Type B pancreatic cell (in vitro differentiated cells): ENCODE measurements at regions not wholly inside any gene's neighbourhood (a gene's known extent, or its start where the extent isn't known, plus 50 kb on each side); places are given as distances from the start of the nearest gene placed in this dataset.
"Not testable (repeated sequence)": the region's sequence is repeated elsewhere in the genome, so short reads cannot be mapped to it uniquely, and the experiment has no call there.

Experiments used
- DNase-seq: peaks from one replicate; pipeline ENCODE4 v3.0.0; 2021; ENCODE audit warnings: mixed read lengths; ENCODE audit not compliant: unreplicated experiment; ENCODE audit errors: extremely low spot score
- H3K27ac Mint-ChIP-seq: 2 replicates; pipeline ENCODE4 v1.8.0; 2021; ENCODE audit warnings: mild to moderate bottlenecking, mixed read lengths
- H3K27me3 Mint-ChIP-seq: 2 replicates; pipeline ENCODE4 v1.8.0; 2021; ENCODE audit warnings: mixed read lengths
- H3K36me3 Mint-ChIP-seq: 2 replicates; pipeline ENCODE4 v1.8.0; 2021; ENCODE audit warnings: mixed read lengths
- H3K4me1 Mint-ChIP-seq: one replicate; pipeline ENCODE4 v1.8.0; 2021; ENCODE audit warnings: mixed read lengths; ENCODE audit not compliant: unreplicated experiment
- H3K4me3 Mint-ChIP-seq: 2 replicates; pipeline ENCODE4 v1.8.0; 2021; ENCODE audit warnings: mild to moderate bottlenecking, mixed read lengths
- H3K9me3 Mint-ChIP-seq: 2 replicates; pipeline ENCODE4 v1.8.0; 2021; ENCODE audit warnings: mixed read lengths
- CTCF ChIP-seq: fragments of 200-600 bp; sonication (generic); conservative IDR thresholded peaks from 2 replicates; pipeline ENCODE4 v1.5.0; 2021; ENCODE audit warnings: antibody characterized with exemption, mild to moderate bottlenecking

DNA sequence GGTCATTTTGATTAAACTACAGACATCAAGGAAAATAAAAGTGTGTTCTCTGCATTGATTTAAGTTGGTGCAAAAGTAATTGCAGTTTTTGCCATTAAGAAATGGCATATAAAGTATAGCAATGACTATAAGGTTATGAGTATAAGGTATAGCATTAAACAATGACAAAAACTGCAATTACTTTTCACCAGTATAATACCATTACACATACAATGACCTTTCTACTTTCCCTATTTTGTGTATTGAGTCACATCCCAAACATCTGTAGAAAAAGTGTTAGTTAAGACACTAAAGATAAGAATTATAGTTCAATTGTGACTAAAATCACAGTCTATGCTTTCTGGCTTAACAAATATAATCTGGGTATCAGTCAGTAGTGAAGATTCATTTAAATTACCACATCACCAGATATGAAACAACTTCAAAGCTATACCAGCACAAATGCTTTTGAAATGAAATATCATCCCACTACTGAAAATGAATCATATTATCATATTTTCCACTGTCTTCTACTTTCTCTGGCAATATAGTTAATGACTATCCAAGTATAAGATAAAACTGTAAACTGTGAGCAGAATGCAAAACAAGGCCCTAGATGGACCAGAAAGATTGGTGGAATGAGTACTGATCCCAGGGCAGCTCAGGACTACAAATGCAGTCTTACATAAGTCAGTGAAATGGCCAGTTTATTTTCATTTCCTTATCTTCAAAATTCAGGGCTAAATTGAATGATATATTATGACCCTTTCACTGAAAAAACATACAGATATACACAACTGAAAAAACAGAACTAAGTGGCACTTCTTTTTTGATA lies 241.1 kb downstream of the ANTXR2 start:
- Mint-ChIP-seq H3K27me3 (no peaks in the 10 kb centered on the region), H3K27ac (no peak overlapping the region), H3K4me1 (no peaks in the 10 kb centered on the region), H3K4me3 (no peak overlapping the region), H3K36me3 (no peaks in the 10 kb centered on the region), H3K9me3 (peaks cover 8% of the 10 kb centered on the region)
- TF ChIP-seq CTCF = no peak
- no peak for DNase-seq

DNA sequence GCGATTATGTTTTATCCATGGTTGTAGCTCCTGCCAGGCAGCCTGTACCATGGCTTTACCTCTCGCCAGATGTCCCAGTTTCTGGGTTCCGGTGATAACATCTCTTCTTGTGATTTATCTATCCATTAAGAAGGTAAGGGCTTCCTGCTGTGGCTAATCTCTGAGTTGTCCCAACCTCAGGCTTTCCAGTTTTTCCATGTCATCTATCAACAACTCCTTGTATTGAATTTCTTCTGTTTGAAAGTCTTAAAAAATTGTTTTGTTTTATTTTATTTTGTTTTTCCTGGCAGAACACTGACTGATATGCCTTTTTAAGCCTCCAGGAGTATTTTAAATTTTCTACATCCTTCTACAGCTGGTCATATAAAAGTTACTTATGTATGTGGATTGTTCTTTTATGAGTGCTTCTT lies 241.9 kb downstream of the ANTXR2 start:
- H3K36me3 Mint-ChIP-seq = no peaks in the 10 kb centered on the region
- no peak overlapping the region for H3K4me3 Mint-ChIP-seq
- DNase-seq = no peak
- TF ChIP-seq CTCF = no peak
- H3K9me3 Mint-ChIP-seq = no peaks in the 10 kb centered on the region
- no peaks in the 10 kb centered on the region for H3K4me1 Mint-ChIP-seq
- H3K27me3 Mint-ChIP-seq = no peaks in the 10 kb centered on the region
- no peak overlapping the region for H3K27ac Mint-ChIP-seq

DNA sequence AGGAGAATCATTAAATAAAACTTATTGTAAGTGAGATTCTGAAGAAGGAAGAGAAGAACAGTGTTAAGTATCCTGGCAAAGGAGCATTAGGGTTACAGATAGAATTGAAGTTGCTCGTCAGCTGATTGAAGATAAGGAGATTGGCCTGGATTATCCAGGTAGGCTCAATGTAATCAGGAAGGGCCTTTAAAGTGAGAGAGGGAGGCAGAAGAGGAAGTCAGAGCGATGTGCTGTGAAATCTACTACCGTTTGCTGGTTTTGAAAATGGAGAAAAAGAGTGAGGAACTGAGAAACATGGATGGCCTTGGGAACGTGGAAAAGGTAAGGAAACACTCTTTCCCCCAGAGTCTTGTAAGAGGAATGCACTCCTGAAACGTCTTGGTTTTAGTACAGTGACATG lies 245.7 kb downstream of the ANTXR2 start:
- Mint-ChIP-seq H3K4me1 (no peaks in the 10 kb centered on the region), H3K27ac (no peak overlapping the region), H3K36me3 (no peaks in the 10 kb centered on the region), H3K27me3 (no peaks in the 10 kb centered on the region), H3K4me3 (no peak overlapping the region), H3K9me3 (no peaks in the 10 kb centered on the region)
- TF ChIP-seq CTCF = no peak
- DNase-seq = no peak

DNA sequence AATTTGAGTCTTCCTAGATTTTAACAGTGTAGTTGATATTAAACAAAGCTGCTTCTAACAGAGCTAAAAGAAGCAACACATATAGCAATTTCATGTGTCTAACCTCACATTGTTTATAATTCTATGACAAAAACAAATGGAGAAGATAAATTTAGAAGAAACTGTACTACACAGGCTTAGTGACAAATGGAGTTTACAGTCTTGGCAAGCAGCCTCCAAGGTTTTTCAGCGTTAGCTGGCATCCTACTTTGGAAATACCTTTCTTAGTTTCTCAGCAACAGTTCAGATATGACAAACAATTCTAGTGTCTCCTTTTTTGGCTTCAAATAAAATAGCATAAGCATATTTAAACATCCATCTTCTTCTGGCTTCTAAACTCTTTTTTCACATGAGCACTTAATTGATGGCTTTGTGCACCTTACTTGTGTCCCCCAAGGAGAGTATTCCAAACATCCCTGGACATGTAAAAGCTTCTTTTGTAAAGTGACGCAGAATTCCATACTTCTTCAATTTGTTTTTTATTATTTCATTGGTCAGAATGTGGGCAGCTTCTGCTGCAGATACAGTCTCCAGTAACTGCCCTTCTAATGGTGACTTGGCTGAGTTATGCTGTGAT lies 249.8 kb downstream of the ANTXR2 start:
- H3K4me1 Mint-ChIP-seq = no peaks in the 10 kb centered on the region
- H3K36me3 Mint-ChIP-seq = no peaks in the 10 kb centered on the region
- DNase-seq = no peak
- H3K4me3 Mint-ChIP-seq = no peak overlapping the region
- no peak for TF ChIP-seq CTCF
- no peak overlapping the region for H3K27ac Mint-ChIP-seq
- no peaks in the 10 kb centered on the region for H3K27me3 Mint-ChIP-seq
- H3K9me3 Mint-ChIP-seq = no peaks in the 10 kb centered on the region

- H3K4me1 Mint-ChIP-seq = no peaks in the 10 kb centered on the region
- no peak overlapping the region for H3K4me3 Mint-ChIP-seq
- H3K9me3 Mint-ChIP-seq = no peaks in the 10 kb centered on the region
- H3K27ac Mint-ChIP-seq = no peak overlapping the region
- DNase-seq = no peak
- H3K27me3 Mint-ChIP-seq = no peaks in the 10 kb centered on the region
- no peaks in the 10 kb centered on the region for H3K36me3 Mint-ChIP-seq
- TF ChIP-seq CTCF = no peak
These were observed 252.6 kb downstream of the ANTXR2 start for GRCh38 chr4:79820427-79820826.

DNA sequence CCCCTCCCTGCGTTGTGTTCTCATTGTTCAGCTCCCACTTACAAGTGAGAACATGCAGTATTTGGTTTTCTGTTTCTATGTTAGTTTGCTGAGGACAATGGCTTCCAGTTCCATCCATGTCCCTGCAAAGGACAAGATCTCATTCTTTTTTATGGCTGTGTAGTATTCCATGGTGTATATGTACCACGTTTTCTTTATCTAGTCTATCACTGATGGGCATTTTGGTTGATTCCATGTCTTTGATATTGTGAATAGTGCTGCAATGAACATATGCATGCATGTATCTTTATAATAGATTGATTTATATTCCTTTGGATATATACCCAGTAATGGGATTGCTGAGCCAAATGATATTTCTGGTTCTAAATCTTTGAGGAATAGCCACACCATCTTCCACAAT lies 265.1 kb downstream of the ANTXR2 start:
- not testable (repeated sequence) for H3K27ac Mint-ChIP-seq, H3K36me3 Mint-ChIP-seq, H3K27me3 Mint-ChIP-seq, H3K4me3 Mint-ChIP-seq, H3K4me1 Mint-ChIP-seq, DNase-seq
- peaks cover 11% of the 10 kb centered on the region for H3K9me3 Mint-ChIP-seq
